Mesendoderm (in vitro differentiated cells): ENCODE measurements at regions not wholly inside any gene's neighbourhood (a gene's known extent, or its start where the extent isn't known, plus 50 kb on each side); places are given as distances from the start of the nearest gene placed in this dataset.
"Not testable (repeated sequence)": the region's sequence is repeated elsewhere in the genome, so short reads cannot be mapped to it uniquely, and the experiment has no call there.

Experiments
- DNase-seq: peaks from one replicate; pipeline ENCODE4 v3.0.0; 2013
- H2AK5ac ChIP-seq: 2 replicates; pipeline ENCODE4 v1.6.1; 2013; ENCODE audit warnings: low read length, inconsistent platforms
- H2BK120ac ChIP-seq: 2 replicates; pipeline ENCODE4 v1.6.1; 2013; ENCODE audit warnings: low read depth, mild to moderate bottlenecking, low read length, moderate library complexity, mixed read lengths
- H2BK15ac ChIP-seq: replicated peaks from 2 replicates; pipeline ENCODE4 v1.6.1; 2013; ENCODE audit warnings: low read depth, mild to moderate bottlenecking, moderate library complexity
- H2BK5ac ChIP-seq: 2 replicates; pipeline ENCODE4 v1.6.1; 2013; ENCODE audit warnings: low read length, inconsistent platforms
- H3K18ac ChIP-seq: 2 replicates; pipeline ENCODE4 v1.6.1; 2013; ENCODE audit warnings: mild to moderate bottlenecking, low read length, mixed read lengths
- H3K23ac ChIP-seq: one replicate; pipeline ENCODE4 v1.6.1; 2013; ENCODE audit warnings: low read length
- H3K27ac ChIP-seq: 2 replicates; pipeline ENCODE4 v1.5.1; 2013; ENCODE audit warnings: low read depth, mild to moderate bottlenecking, inconsistent platforms, low read length, moderate library complexity
- H3K27me3 ChIP-seq: 2 replicates; pipeline ENCODE4 v1.6.1; 2013; ENCODE audit warnings: low read length, control low read depth, mild to moderate bottlenecking, inconsistent platforms; ENCODE audit not compliant: insufficient read depth, poor library complexity
- H3K36me3 ChIP-seq: 2 replicates; pipeline ENCODE4 v1.6.1; 2013; ENCODE audit warnings: low read length, inconsistent platforms; ENCODE audit not compliant: control insufficient read depth, insufficient read depth
- H3K4ac ChIP-seq: one replicate; pipeline ENCODE4 v1.6.1; 2013; ENCODE audit warnings: low read depth, mild to moderate bottlenecking, low read length, moderate library complexity
- H3K4me1 ChIP-seq: 2 replicates; pipeline ENCODE4 v1.6.1; 2013; ENCODE audit warnings: low read depth, low read length, inconsistent platforms; ENCODE audit not compliant: control insufficient read depth
- H3K4me2 ChIP-seq: 2 replicates; pipeline ENCODE4 v1.6.1; 2013; ENCODE audit warnings: low read length
- H3K4me3 ChIP-seq: 2 replicates; pipeline ENCODE4 v1.5.1; 2013; ENCODE audit warnings: mild to moderate bottlenecking, low read length
- H3K56ac ChIP-seq: one replicate; pipeline ENCODE4 v1.6.1; 2013; ENCODE audit warnings: low read length
- H3K79me1 ChIP-seq: 2 replicates; pipeline ENCODE4 v1.6.1; 2013; ENCODE audit warnings: low read length, inconsistent platforms
- H3K79me2 ChIP-seq: 2 replicates; pipeline ENCODE4 v1.6.1; 2013; ENCODE audit warnings: mild to moderate bottlenecking, low read length; ENCODE audit not compliant: control insufficient read depth, insufficient read depth
- H3K9ac ChIP-seq: 2 replicates; pipeline ENCODE4 v1.6.1; 2013; ENCODE audit warnings: low read length, inconsistent platforms
- H4K5ac ChIP-seq: one replicate; pipeline ENCODE4 v1.6.1; 2013; ENCODE audit warnings: low read length
- H4K8ac ChIP-seq: one replicate; pipeline ENCODE4 v1.6.1; 2013; ENCODE audit warnings: low read depth, mild to moderate bottlenecking, control low read depth, low read length, moderate library complexity
- WGBS: extraction: QIAGEN DNeasy Blood & Tissue Kit; methylation state at CpG from one replicate; pipeline ENCODE4 v1.1.7; 2013; ENCODE audit warnings: low lambda C conversion rate, missing lambda C conversion rate; ENCODE audit not compliant: insufficient coverage; ENCODE audit errors: extremely low coverage; 5-methylcytosine and 5-hydroxymethylcytosine counted together

DNA sequence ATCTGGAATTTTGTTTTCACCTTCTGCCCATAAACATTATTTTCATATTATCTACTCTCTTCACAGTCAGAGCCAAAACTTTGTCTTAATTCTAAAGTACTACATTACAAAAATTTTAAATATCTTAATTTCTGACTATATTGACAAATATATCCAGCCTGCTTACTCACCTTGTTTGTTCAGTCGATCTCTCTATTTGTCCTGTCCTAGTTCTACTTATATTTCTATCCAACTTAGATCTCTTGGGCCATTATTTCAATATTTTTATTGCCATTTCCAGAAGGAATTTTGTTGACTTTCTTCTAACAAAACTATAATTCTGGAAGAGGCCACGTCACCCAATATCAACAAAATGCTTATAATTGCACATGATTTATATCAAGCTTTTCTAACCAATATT lies 652.8 kb upstream of the CTNND2 start:
- H3K79me2 ChIP-seq: no peaks in the 10 kb centered on the region
- H3K79me1 ChIP-seq: no peaks in the 10 kb centered on the region
- H3K18ac ChIP-seq: no peak overlapping the region
- no peaks in the 10 kb centered on the region for H3K4me1 ChIP-seq
- no peak overlapping the region for H3K4ac ChIP-seq
- no peaks in the 10 kb centered on the region for H3K27me3 ChIP-seq
- H3K23ac ChIP-seq: no peak overlapping the region
- DNase-seq: no peak
- H2BK15ac ChIP-seq: no peak overlapping the region
- no peak overlapping the region for H3K56ac ChIP-seq
- WGBS: no CpG with 5 or more reads among the region's 2 CpGs
- H3K4me3 ChIP-seq: no peak overlapping the region
- H2BK5ac ChIP-seq: no peak overlapping the region
- H4K8ac ChIP-seq: no peak overlapping the region
- H2AK5ac ChIP-seq: no peak overlapping the region
- no peak overlapping the region for H3K27ac ChIP-seq
- no peaks in the 10 kb centered on the region for H3K36me3 ChIP-seq
- no peak overlapping the region for H3K9ac ChIP-seq
- no peak overlapping the region for H3K4me2 ChIP-seq
- no peak overlapping the region for H4K5ac ChIP-seq
- H2BK120ac ChIP-seq: no peak overlapping the region

DNA sequence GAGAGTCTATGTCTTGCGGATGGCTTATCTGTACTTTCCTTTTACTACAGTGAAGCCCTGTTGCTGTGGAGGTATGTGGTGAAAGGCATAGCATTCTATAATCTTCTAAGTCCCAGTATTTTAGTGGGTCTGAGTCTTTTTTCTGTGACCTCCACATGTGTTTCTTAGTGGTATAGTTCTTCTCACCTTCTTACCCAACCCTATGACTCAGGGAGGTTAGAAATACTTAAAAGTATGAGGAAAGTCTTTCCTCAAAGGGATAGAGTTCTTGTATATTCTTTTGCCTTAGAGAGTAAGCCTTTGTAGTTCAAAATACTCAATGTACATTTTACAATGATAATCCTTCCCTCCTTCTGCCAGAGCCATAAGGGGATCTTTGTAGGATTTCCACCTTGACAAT lies 621.9 kb upstream of the CTNND2 start:
- Histone ChIP-seq H4K5ac (no peak overlapping the region), H3K4me2 (no peak overlapping the region), H3K27me3 (no peaks in the 10 kb centered on the region), H2BK120ac (no peak overlapping the region), H2BK5ac (no peak overlapping the region), H3K27ac (no peak overlapping the region), H3K36me3 (no peaks in the 10 kb centered on the region), H2BK15ac (no peak overlapping the region), H3K4me3 (no peak overlapping the region), H4K8ac (no peak overlapping the region), H3K56ac (no peak overlapping the region), H3K9ac (no peak overlapping the region), H3K79me1 (no peaks in the 10 kb centered on the region), H3K4me1 (no peaks in the 10 kb centered on the region), H3K4ac (no peak overlapping the region), H3K79me2 (no peaks in the 10 kb centered on the region), H3K18ac (no peak overlapping the region), H2AK5ac (no peak overlapping the region), H3K23ac (no peak overlapping the region)
- WGBS: no CpG with 5 or more reads among the region's 1 CpG
- DNase-seq: no peak

- no peak overlapping the region for H3K9ac ChIP-seq
- H2BK120ac ChIP-seq: no peak overlapping the region
- DNase-seq: peak; percentile 30
- no peak overlapping the region for H3K4me3 ChIP-seq
- no peak overlapping the region for H3K4me2 ChIP-seq
- no peak overlapping the region for H2BK5ac ChIP-seq
- H3K27ac ChIP-seq: no peak overlapping the region
- H2BK15ac ChIP-seq: no peak overlapping the region
- WGBS: no CpG with 5 or more reads among the region's 5 CpGs
- no peak overlapping the region for H2AK5ac ChIP-seq
- H3K18ac ChIP-seq: no peak overlapping the region
- no peaks in the 10 kb centered on the region for H3K4me1 ChIP-seq
- no peaks in the 10 kb centered on the region for H3K36me3 ChIP-seq
- no peak overlapping the region for H4K5ac ChIP-seq
- no peaks in the 10 kb centered on the region for H3K79me1 ChIP-seq
- no peaks in the 10 kb centered on the region for H3K79me2 ChIP-seq
- no peaks in the 10 kb centered on the region for H3K27me3 ChIP-seq
- no peak overlapping the region for H3K23ac ChIP-seq
- H3K56ac ChIP-seq: no peak overlapping the region
- H4K8ac ChIP-seq: no peak overlapping the region
- no peak overlapping the region for H3K4ac ChIP-seq
Measured at GRCh38 chr5:12522116-12522515, 617.9 kb upstream of the CTNND2 start.

GRCh38 chr5:12504983-12505382 lies 600.7 kb upstream of the CTNND2 start:
- not testable (repeated sequence) for H3K4me1 ChIP-seq, H3K27me3 ChIP-seq, DNase-seq, H3K4me2 ChIP-seq, H3K79me2 ChIP-seq, H3K9ac ChIP-seq, H2BK15ac ChIP-seq, H3K4me3 ChIP-seq, H2BK5ac ChIP-seq, H3K79me1 ChIP-seq, H3K27ac ChIP-seq, H3K23ac ChIP-seq, H4K5ac ChIP-seq, H2AK5ac ChIP-seq, H3K4ac ChIP-seq, H2BK120ac ChIP-seq, H3K36me3 ChIP-seq, H3K18ac ChIP-seq, H4K8ac ChIP-seq, H3K56ac ChIP-seq
- WGBS: no CpG with 5 or more reads among the region's 1 CpG

GRCh38 chr5:12488161-12488560 lies 583.9 kb upstream of the CTNND2 start:
- H3K56ac ChIP-seq: no peak overlapping the region
- H3K4me3 ChIP-seq: no peak overlapping the region
- no peak overlapping the region for H3K4me2 ChIP-seq
- no peak overlapping the region for H3K23ac ChIP-seq
- no peak overlapping the region for H4K5ac ChIP-seq
- H3K27ac ChIP-seq: no peak overlapping the region
- no peak overlapping the region for H2BK5ac ChIP-seq
- WGBS: no CpG with 5 or more reads among the region's 3 CpGs
- H2BK120ac ChIP-seq: no peak overlapping the region
- no peak overlapping the region for H2AK5ac ChIP-seq
- H3K9ac ChIP-seq: no peak overlapping the region
- no peak for DNase-seq
- H3K4ac ChIP-seq: no peak overlapping the region
- no peaks in the 10 kb centered on the region for H3K79me1 ChIP-seq
- H3K36me3 ChIP-seq: no peaks in the 10 kb centered on the region
- no peak overlapping the region for H2BK15ac ChIP-seq
- no peaks in the 10 kb centered on the region for H3K4me1 ChIP-seq
- H3K27me3 ChIP-seq: no peaks in the 10 kb centered on the region
- H3K18ac ChIP-seq: no peak overlapping the region
- no peak overlapping the region for H4K8ac ChIP-seq
- H3K79me2 ChIP-seq: no peaks in the 10 kb centered on the region

DNA sequence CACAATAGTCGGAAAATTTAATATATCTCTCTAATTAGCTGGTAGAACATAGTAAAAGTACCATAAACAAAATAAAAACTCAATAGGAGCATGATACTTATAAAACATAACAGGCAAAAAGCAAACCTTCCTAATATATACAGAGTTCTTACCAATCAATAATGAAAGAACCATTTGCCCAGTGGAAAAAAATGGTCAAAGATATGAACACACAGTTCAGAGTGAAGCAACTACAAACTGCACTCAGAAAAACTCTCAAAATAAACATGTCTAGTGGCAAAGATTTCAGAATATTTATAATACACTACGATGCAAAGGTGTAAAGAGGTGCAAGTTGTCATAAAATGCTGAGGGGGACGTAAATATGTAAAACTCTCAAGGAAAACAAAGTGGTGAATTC lies 576.2 kb upstream of the CTNND2 start:
- H3K27me3 ChIP-seq: no peaks in the 10 kb centered on the region
- H3K23ac ChIP-seq: no peak overlapping the region
- no peak overlapping the region for H3K18ac ChIP-seq
- WGBS: no CpG with 5 or more reads among the region's 3 CpGs
- no peak overlapping the region for H2BK5ac ChIP-seq
- H3K9ac ChIP-seq: no peak overlapping the region
- no peak overlapping the region for H2BK15ac ChIP-seq
- no peak overlapping the region for H2AK5ac ChIP-seq
- no peaks in the 10 kb centered on the region for H3K79me2 ChIP-seq
- no peak overlapping the region for H3K4ac ChIP-seq
- H3K36me3 ChIP-seq: no peaks in the 10 kb centered on the region
- no peak for DNase-seq
- H4K8ac ChIP-seq: no peak overlapping the region
- no peak overlapping the region for H3K4me3 ChIP-seq
- H2BK120ac ChIP-seq: no peak overlapping the region
- H3K27ac ChIP-seq: no peak overlapping the region
- H3K4me2 ChIP-seq: no peak overlapping the region
- no peak overlapping the region for H4K5ac ChIP-seq
- H3K4me1 ChIP-seq: no peaks in the 10 kb centered on the region
- no peak overlapping the region for H3K56ac ChIP-seq
- H3K79me1 ChIP-seq: no peaks in the 10 kb centered on the region
